ENCODE measurements at regions not wholly inside any gene's neighbourhood (a gene's known extent, or its start where the extent isn't known, plus 50 kb on each side); places are given as distances from the start of the nearest gene placed in this dataset.

DNA sequence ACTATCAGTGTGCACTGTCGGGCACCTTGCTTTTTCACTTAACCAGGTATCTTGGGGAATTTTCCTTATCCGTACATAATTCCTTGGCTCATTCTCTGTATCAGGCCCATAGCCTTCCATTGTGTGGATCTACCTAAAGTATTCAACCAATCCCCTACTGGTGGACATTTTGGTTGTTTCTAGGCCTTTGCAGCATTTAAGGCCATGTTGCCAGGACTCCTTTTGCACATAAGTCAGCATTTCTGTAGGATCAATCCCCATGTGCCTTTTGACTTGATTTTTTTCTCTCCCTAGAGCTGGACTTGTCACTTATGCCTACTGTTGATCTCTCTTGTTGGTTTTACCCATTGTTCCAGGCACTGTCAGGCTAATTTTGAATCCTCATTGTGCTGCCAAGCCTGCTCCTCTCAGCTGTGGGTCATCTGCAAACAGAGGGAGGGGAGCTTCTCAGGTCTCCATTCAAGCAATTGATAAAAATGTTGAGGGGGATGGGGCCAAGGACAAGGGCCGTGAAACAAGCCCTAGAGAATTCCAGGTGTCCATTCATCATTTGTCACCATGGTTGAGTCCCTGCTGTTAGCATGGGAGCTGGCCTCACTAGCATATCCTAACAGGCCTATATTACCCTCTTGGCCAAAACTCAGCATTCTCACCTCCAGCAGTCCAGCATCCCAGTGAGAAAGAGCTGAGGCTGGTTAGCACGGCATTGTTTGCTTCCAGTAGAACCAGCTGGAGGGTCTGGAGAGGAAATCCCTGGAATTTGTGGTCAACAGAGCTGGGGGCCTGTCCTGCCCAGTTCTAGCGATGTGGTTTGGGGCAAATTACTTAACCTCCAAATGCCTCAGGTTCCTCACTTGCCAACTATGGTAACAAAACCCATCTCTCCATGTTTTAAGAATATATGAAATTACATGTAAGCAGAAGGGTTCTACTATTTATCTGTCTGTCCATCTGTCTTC lies 178.4 kb downstream of the MRPL14 start:
- H3K27ac ChIP-seq = no peak overlapping the region
- no peaks in the 10 kb centered on the region for H3K36me3 ChIP-seq
- H3K27me3 ChIP-seq = no peaks in the 10 kb centered on the region
- H3K4me3 ChIP-seq (ENCODE audit: low read depth in 1 of 2, low read length in 1 of 2) = no peak overlapping the region
- no peaks in the 10 kb centered on the region for H3K9me3 ChIP-seq
- H3K4me1 ChIP-seq (ENCODE audit: control insufficient read depth in 1 of 2, insufficient read depth in 1 of 2, low read depth in 1 of 2, low read length in 1 of 2) = no peaks in the 10 kb centered on the region
- TF ChIP-seq, protein P1, sequence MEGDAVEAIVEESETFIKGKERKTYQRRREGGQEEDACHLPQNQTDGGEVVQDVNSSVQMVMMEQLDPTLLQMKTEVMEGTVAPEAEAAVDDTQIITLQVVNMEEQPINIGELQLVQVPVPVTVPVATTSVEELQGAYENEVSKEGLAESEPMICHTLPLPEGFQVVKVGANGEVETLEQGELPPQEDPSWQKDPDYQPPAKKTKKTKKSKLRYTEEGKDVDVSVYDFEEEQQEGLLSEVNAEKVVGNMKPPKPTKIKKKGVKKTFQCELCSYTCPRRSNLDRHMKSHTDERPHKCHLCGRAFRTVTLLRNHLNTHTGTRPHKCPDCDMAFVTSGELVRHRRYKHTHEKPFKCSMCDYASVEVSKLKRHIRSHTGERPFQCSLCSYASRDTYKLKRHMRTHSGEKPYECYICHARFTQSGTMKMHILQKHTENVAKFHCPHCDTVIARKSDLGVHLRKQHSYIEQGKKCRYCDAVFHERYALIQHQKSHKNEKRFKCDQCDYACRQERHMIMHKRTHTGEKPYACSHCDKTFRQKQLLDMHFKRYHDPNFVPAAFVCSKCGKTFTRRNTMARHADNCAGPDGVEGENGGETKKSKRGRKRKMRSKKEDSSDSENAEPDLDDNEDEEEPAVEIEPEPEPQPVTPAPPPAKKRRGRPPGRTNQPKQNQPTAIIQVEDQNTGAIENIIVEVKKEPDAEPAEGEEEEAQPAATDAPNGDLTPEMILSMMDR (IDR thresholded peaks at IDR 0.05) = no peak

DNA sequence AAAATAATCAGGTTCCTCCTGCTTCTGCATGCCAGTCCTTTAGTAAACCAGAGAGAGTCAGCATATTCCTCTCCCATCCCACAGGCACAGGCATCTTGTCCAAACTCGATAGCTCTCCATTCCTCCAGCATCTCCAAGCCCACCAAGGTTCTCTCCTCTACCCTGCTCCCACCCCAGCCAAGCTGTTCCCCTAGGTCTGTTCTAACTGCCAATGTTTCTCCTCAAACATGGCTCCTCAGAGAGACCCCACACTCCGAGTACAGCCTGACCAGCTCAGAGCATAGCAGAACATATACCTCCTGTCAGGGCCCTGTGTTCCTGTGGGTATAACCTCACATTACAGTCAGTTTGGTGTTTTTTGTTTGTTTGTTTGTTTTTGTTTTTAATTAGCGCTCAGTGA lies 177.8 kb downstream of the VEGFA start:
- Histone ChIP-seq H3K4me3 (ENCODE audit: low read depth in 1 of 2, low read length in 1 of 2) (no peak overlapping the region), H3K27me3 (no peaks in the 10 kb centered on the region), H3K36me3 (no peaks in the 10 kb centered on the region), H3K27ac (no peak overlapping the region), H3K9me3 (no peaks in the 10 kb centered on the region), H3K4me1 (ENCODE audit: control insufficient read depth in 1 of 2, insufficient read depth in 1 of 2, low read depth in 1 of 2, low read length in 1 of 2) (no peaks in the 10 kb centered on the region)
- TF ChIP-seq, protein P1 (IDR thresholded peaks at IDR 0.05) = no peak

DNA sequence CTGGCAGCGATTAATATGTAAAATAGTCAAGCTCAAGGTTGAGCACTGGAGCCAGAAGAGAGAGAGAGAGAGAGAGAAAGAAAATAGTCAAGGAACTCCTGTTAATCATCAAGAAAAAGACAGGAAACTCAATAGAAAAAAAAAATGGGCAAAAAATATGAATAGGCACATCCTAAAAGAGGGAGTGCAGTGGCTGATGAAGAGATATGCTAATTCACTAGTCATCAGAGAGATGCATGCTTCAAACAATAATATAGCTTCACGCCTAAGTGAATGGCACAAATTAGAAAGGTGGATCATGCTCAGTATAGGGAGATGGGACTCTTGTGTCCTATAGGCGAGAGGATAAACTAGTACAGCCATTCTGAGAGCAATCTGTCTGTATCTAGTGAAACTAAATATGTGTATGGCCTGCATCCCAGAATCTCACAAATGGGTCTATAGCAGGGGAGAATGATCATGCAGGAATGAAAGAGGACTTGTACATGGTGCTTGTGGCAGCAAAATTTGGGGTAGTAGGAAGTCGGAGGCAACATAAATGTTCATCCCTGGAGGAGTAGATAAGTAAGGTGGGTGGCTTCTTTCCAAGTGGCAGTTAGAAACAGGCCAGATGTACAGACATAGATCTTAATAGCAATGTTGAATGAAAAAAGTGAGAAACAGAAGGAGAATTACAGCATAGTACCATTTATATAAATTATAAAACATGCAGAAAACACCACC lies 176.8 kb downstream of the VEGFA start:
- Histone ChIP-seq H3K4me3 (ENCODE audit: low read depth in 1 of 2, low read length in 1 of 2) (no peak overlapping the region), H3K36me3 (no peaks in the 10 kb centered on the region), H3K4me1 (ENCODE audit: control insufficient read depth in 1 of 2, insufficient read depth in 1 of 2, low read depth in 1 of 2, low read length in 1 of 2) (no peaks in the 10 kb centered on the region), H3K9me3 (no peaks in the 10 kb centered on the region), H3K27me3 (no peaks in the 10 kb centered on the region), H3K27ac (no peak overlapping the region)
- TF ChIP-seq, protein P1 (IDR thresholded peaks at IDR 0.05) = no peak

DNA sequence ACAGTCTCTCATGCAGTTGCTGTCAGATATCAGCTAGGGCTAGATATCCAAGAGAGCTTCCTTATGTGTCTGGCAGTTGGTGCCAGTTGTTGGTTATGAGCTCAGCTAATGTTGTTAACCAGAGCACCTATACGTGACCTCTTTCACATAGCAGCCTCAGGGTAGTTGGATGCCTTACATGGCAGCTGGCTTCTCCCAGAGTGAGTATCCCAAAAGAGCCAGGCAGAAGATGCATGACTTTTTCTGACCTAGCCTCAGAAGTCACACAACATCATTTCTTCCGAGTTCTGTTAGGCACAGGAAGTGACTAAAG lies 175.7 kb downstream of the VEGFA start:
- H3K36me3 ChIP-seq = no peaks in the 10 kb centered on the region
- H3K4me1 ChIP-seq (ENCODE audit: control insufficient read depth in 1 of 2, insufficient read depth in 1 of 2, low read depth in 1 of 2, low read length in 1 of 2) = no peaks in the 10 kb centered on the region
- H3K9me3 ChIP-seq = no peaks in the 10 kb centered on the region
- no peak overlapping the region for H3K4me3 ChIP-seq (ENCODE audit: low read depth in 1 of 2, low read length in 1 of 2)
- TF ChIP-seq, protein P1 (IDR thresholded peaks at IDR 0.05) = no peak
- no peak overlapping the region for H3K27ac ChIP-seq
- H3K27me3 ChIP-seq = no peaks in the 10 kb centered on the region

DNA sequence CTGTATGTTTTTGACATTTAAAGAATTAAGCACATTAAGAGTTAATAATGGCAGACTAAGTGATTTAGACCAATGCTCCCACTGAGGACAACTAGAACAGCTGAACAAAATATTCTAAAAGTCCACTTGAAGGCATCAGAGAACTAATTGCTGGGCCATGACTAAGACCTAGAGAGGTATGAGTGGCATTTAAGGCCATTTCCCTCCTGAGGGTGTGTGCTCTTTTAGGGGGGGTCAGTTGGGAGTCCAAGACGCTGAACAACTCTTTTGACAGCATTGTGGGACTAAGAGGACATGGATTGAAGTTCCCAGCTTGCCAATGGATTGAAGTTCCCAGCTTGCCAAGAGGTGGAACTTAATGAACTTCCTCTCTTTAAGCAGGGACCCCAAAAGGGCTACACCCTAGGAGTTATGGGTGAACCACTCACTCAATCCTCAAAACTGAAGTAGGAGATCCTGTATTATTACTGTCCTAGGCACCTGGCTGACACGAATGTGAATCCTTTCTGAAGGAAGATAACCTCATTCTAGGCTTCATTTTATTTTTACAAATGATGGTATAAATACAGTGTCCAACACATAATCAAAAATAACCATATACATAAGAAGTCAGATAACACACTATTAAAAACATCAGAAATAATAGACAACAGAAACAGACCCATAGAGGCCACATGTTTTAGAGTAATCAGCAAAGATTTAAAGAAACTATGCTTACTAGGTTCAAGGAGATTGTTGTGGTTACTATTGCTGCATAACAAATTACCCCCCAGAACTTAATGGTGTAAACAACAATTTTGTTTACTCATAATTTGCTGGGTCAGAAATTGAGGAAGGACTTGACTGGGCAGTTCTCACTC lies 175.1 kb downstream of the VEGFA start:
- Histone ChIP-seq H3K36me3 (no peaks in the 10 kb centered on the region), H3K9me3 (no peaks in the 10 kb centered on the region), H3K4me3 (ENCODE audit: low read depth in 1 of 2, low read length in 1 of 2) (no peak overlapping the region), H3K4me1 (ENCODE audit: control insufficient read depth in 1 of 2, insufficient read depth in 1 of 2, low read depth in 1 of 2, low read length in 1 of 2) (no peaks in the 10 kb centered on the region), H3K27me3 (no peaks in the 10 kb centered on the region), H3K27ac (no peak overlapping the region)
- TF ChIP-seq, protein P1 (IDR thresholded peaks at IDR 0.05) = no peak

Data from neutrophil (primary cell).